IMR-90 (cell line): ENCODE measurements at regions not wholly inside any gene's neighbourhood (a gene's known extent, or its start where the extent isn't known, plus 50 kb on each side); places are given as distances from the start of the nearest gene placed in this dataset.

Experiments
- ATAC-seq: fragments of 200-7000 bp; cut with Tn5 transposase; 2 replicates; pipeline ENCODE4 v1.9.1; 2020; ENCODE audit warnings: low read depth, mild to moderate bottlenecking, moderate library complexity
- BruUV-seq: library from RNA; stranded (reverse); fragments of 400-500 nt; replicated peaks from 2 replicates; lab custom pipeline; 2021; lab: Mats Ljungman, UMichigan
- CTCF ChIA-PET: fragments of 300-600 bp; formaldehyde crosslinking; extraction: SDS; loops from one replicate; lab custom pipeline; 2021; ENCODE audit warnings: antibody characterized with exemption; lab: Yijun Ruan, JAX
- POLR2A ChIA-PET: fragments of 300-600 bp; sonication (Branson Sonifier 250); formaldehyde crosslinking; loops from one replicate; lab custom pipeline; 2022; ENCODE audit warnings: antibody characterized with exemption; ENCODE audit not compliant: unreplicated experiment; lab: Charles Lee
- DNase-seq: peaks from one replicate; pipeline ENCODE4 v3.0.0; 2013
- H2AFZ ChIP-seq: replicated peaks from 2 replicates; pipeline ENCODE3; 2013; ENCODE audit warnings: low read length, mild to moderate bottlenecking; ENCODE audit not compliant: poor library complexity
- H2AK5ac ChIP-seq: 2 replicates; pipeline ENCODE4 v1.6.1; 2013; ENCODE audit warnings: low read depth, low read length, inconsistent platforms
- H2AK9ac ChIP-seq: replicated peaks from 2 replicates; pipeline ENCODE3; 2013; ENCODE audit warnings: mild to moderate bottlenecking, low read depth, low read length, moderate library complexity; ENCODE audit not compliant: poor library complexity
- H2BK120ac ChIP-seq: 2 replicates; pipeline ENCODE4 v1.6.1; 2013; ENCODE audit warnings: low read depth, low read length, inconsistent platforms
- H2BK15ac ChIP-seq: 3 replicates; pipeline ENCODE4 v1.6.1; 2013; ENCODE audit warnings: low read depth, low read length, inconsistent platforms
- H2BK20ac ChIP-seq: 2 replicates; pipeline ENCODE4 v1.6.1; 2013; ENCODE audit warnings: low read depth, mild to moderate bottlenecking, inconsistent platforms, low read length, moderate library complexity
- H2BK5ac ChIP-seq: 2 replicates; pipeline ENCODE4 v1.6.1; 2013; ENCODE audit warnings: mild to moderate bottlenecking, low read depth, low read length, inconsistent platforms; ENCODE audit not compliant: poor library complexity, severe bottlenecking
- H3K14ac ChIP-seq: replicated peaks from 2 replicates; pipeline ENCODE4 v1.6.1; 2013; ENCODE audit warnings: low read depth, low read length, inconsistent platforms
- H3K18ac ChIP-seq: 2 replicates; pipeline ENCODE4 v1.6.1; 2013; ENCODE audit warnings: low read depth, low read length, control low read depth
- H3K23ac ChIP-seq: 2 replicates; pipeline ENCODE4 v1.6.1; 2013; ENCODE audit warnings: low read depth, low read length, inconsistent platforms
- H3K27ac ChIP-seq: 2 replicates; pipeline ENCODE4 v1.5.1; 2013; ENCODE audit warnings: mild to moderate bottlenecking, control low read depth, low read length; ENCODE audit not compliant: insufficient read depth
- H3K27me3 ChIP-seq: 2 replicates; pipeline ENCODE4 v1.6.1; 2013; ENCODE audit warnings: low read length; ENCODE audit not compliant: control insufficient read depth, insufficient read depth
- H3K36me3 ChIP-seq: 2 replicates; pipeline ENCODE4 v1.6.1; 2013; ENCODE audit warnings: low read length, mixed read lengths; ENCODE audit not compliant: control insufficient read depth, insufficient read depth
- H3K4ac ChIP-seq: 2 replicates; pipeline ENCODE4 v1.6.1; 2013; ENCODE audit warnings: low read depth, low read length, inconsistent platforms
- H3K4me1 ChIP-seq: 2 replicates; pipeline ENCODE4 v1.6.1; 2013; ENCODE audit warnings: low read length, mixed read lengths; ENCODE audit not compliant: control insufficient read depth, insufficient read depth
- H3K4me2 ChIP-seq: 2 replicates; pipeline ENCODE4 v1.6.1; 2013; ENCODE audit warnings: low read depth, mild to moderate bottlenecking, control low read depth, low read length, moderate library complexity
- H3K4me3 ChIP-seq: 2 replicates; pipeline ENCODE4 v1.5.1; 2013; ENCODE audit warnings: low read depth, mild to moderate bottlenecking, control low read depth, low read length, moderate library complexity; ENCODE audit not compliant: insufficient read depth
- H3K56ac ChIP-seq: 2 replicates; pipeline ENCODE4 v1.6.1; 2013; ENCODE audit warnings: low read length, inconsistent platforms; ENCODE audit not compliant: insufficient read depth; ENCODE audit errors: extremely low read depth
- H3K79me1 ChIP-seq, 2 experiments: 2 replicates each; pipeline ENCODE4 v1.6.1; 2013; ENCODE audit warnings: low read length in 2 of 2, inconsistent platforms in 1 of 2, low read depth in 1 of 2
- H3K9ac ChIP-seq: 2 replicates; pipeline ENCODE4 v1.6.1; 2013; ENCODE audit warnings: low read depth, low read length, control low read depth
- H3K9me1 ChIP-seq: 2 replicates; pipeline ENCODE4 v1.6.1; 2013; ENCODE audit warnings: low read length, inconsistent platforms; ENCODE audit not compliant: insufficient read depth
- H3K9me3 ChIP-seq: 2 replicates; pipeline ENCODE4 v1.6.1; 2013; ENCODE audit warnings: low read length; ENCODE audit not compliant: control insufficient read depth, insufficient read depth
- H4K20me1 ChIP-seq: 2 replicates; pipeline ENCODE4 v1.6.1; 2013; ENCODE audit warnings: low read length, inconsistent platforms; ENCODE audit not compliant: insufficient read depth
- H4K5ac ChIP-seq: 2 replicates; pipeline ENCODE4 v1.6.1; 2013; ENCODE audit warnings: mild to moderate bottlenecking, low read depth, low read length, control low read depth
- H4K8ac ChIP-seq, 2 experiments: 2 replicates each; pipeline ENCODE4 v1.6.1; 2013; ENCODE audit warnings: low read depth in 2 of 2, low read length in 2 of 2, control low read depth in 1 of 2, inconsistent platforms in 1 of 2
- H4K91ac ChIP-seq: 2 replicates; pipeline ENCODE4 v1.6.1; 2013; ENCODE audit warnings: low read depth, low read length, inconsistent platforms; ENCODE audit not compliant: insufficient read depth
- MAZ ChIP-seq: IDR thresholded peaks from 2 replicates; pipeline ENCODE4 v1.6.1; 2012; ENCODE audit warnings: low read depth, mild to moderate bottlenecking, low read length, improper control_type of control experiment, moderate library complexity, borderline replicate concordance
- MXI1 ChIP-seq: IDR thresholded peaks from 2 replicates; pipeline ENCODE4 v1.6.1; 2012; ENCODE audit warnings: low read depth, mild to moderate bottlenecking, low read length, moderate library complexity, borderline replicate concordance
- POLR2A ChIP-seq: IDR thresholded peaks from 2 replicates; pipeline ENCODE4 v1.6.1; 2012; ENCODE audit warnings: mild to moderate bottlenecking, low read depth, low read length
- WGBS, 2 experiments: methylation state at CpG; one replicate each; pipeline versions ENCODE4 v1.1.5 to v1.1.7; 2013; ENCODE audit warnings: missing lambda C conversion rate in 2 of 2; ENCODE audit not compliant: insufficient read length in 1 of 2; ENCODE audit errors: extremely low coverage in 2 of 2; 5-methylcytosine and 5-hydroxymethylcytosine counted together
- dilution Hi-C: fragments of 300-500 bp; cut with HindIII; formaldehyde crosslinking; loops from one replicate; pipeline ENCODE4 v1.14.3; 2018; ENCODE audit warnings: low sequenced_read_pairs; ENCODE audit not compliant: unreplicated experiment
- in situ Hi-C: fragments of 300-500 bp; cut with MboI; formaldehyde crosslinking; loops from 3 replicates; pipeline ENCODE4 v1.14.3; 2019; ENCODE audit warnings: low sequenced_read_pairs, inconsistent platforms, mixed read lengths
- intact Hi-C: fragments of 100-400 bp; cut with micrococcal nuclease; formaldehyde crosslinking; loops from 2 replicates; pipeline ENCODE4 v1.10.0; 2022

- Histone ChIP-seq H2BK20ac (no peak overlapping the region), H3K27ac (no peak overlapping the region), H2AK9ac (no peak overlapping the region), H2AK5ac (no peak overlapping the region), H3K56ac (no peak overlapping the region), H3K4ac (no peak overlapping the region), H4K8ac (no peak overlapping the region), H3K4me2 (no peak overlapping the region), H3K18ac (no peak overlapping the region), H3K27me3 (peaks cover 8% of the 10 kb centered on the region), H4K20me1 (no peaks in the 10 kb centered on the region), H3K36me3 (no peaks in the 10 kb centered on the region), H2BK5ac (no peak overlapping the region), H3K23ac (no peak overlapping the region), H3K9me3 (no peaks in the 10 kb centered on the region), H3K4me3 (no peak overlapping the region), H2AFZ (no peak overlapping the region), H3K9me1 (no peaks in the 10 kb centered on the region), H2BK15ac (no peak overlapping the region), H4K91ac (no peak overlapping the region), H3K9ac (no peak overlapping the region), H3K4me1 (peaks cover 2% of the 10 kb centered on the region; the same call in 1 of the 2 replicates), H4K5ac (no peak overlapping the region), H3K79me1 (no peaks in the 10 kb centered on the region), H2BK120ac (no peak overlapping the region), H3K14ac (no peak overlapping the region)
- DNase-seq (no peak), ATAC-seq (no peak)
- WGBS, 2 experiments = no CpG with 5 or more reads among the region's 6 CpGs
- in situ Hi-C loops (no loop called here), dilution Hi-C loops (no loop called here), intact Hi-C loops (no loop called here)
- CTCF ChIA-PET = no interaction called here
- POLR2A ChIA-PET = no interaction called here
- BruUV-seq = no TSS peak
- TF ChIP-seq MXI1 (no peak), MAZ (no peak), POLR2A (no peak)
These were observed 194.2 kb upstream of the FOXQ1 start for GRCh38 chr6:1117530-1118286.
